OCI-LY7 (cell line): ENCODE measurements at regions not wholly inside any gene's neighbourhood (a gene's known extent, or its start where the extent isn't known, plus 50 kb on each side); places are given as distances from the start of the nearest gene placed in this dataset.

Source experiments
- CTCF ChIP-seq: fragments of 200-600 bp; sonication (generic); conservative IDR thresholded peaks from 2 replicates; pipeline ENCODE4 v1.5.1; 2014; ENCODE audit warnings: mild to moderate bottlenecking, antibody characterized with exemption, low read length, moderate library complexity, mixed read lengths
- EZH2phosphoT487 ChIP-seq: fragments of 200-600 bp; sonication (generic); IDR thresholded peaks from 2 replicates; pipeline ENCODE4 v1.6.1; 2018; ENCODE audit warnings: low read depth, borderline replicate concordance, mild to moderate bottlenecking, mixed run types, antibody characterized with exemption, low read length, moderate library complexity, mixed read lengths

GRCh38 chr1:59005491-59006288, 221.8 kb upstream of the JUN start:
- TF ChIP-seq CTCF (no peak), EZH2phosphoT487 (no peak)
